ENCODE measurements at regions not wholly inside any gene's neighbourhood (a gene's known extent, or its start where the extent isn't known, plus 50 kb on each side); places are given as distances from the start of the nearest gene placed in this dataset.
"Not testable (repeated sequence)": the region's sequence is repeated elsewhere in the genome, so short reads cannot be mapped to it uniquely, and the experiment has no call there.

GRCh38 chr2:204407204-204408014, 137.9 kb upstream of the PARD3B start:
- peaks cover 0 to 5% (median 0%) of the 10 kb centered on the region in 5 donors for H3K36me3 Mint-ChIP-seq
- H3K4me3 Mint-ChIP-seq: no peak overlapping the region
- CTCF ChIA-PET: no interaction called here

GRCh38 chr2:204412782-204413181, 132.5 kb upstream of the PARD3B start:
- H3K9me3 ChIP-seq (ENCODE audit: control insufficient read depth in 2 of 3, low read length in 3 of 3); DNase-seq; H3K36me3 ChIP-seq (ENCODE audit: control insufficient read depth in 2 of 3, insufficient read depth in 3 of 3, low read length in 3 of 3); POLR2A ChIA-PET; H3K27me3 ChIP-seq (ENCODE audit: control insufficient read depth in 2 of 2, insufficient read depth in 2 of 2, low read length in 2 of 2); H3K4me1 Mint-ChIP-seq; H3K27ac Mint-ChIP-seq; intact Hi-C loops (cut with micrococcal nuclease); H3K4me1 ChIP-seq (ENCODE audit: control insufficient read depth in 2 of 2, insufficient read depth in 2 of 2, low read length in 2 of 2); H3K27ac ChIP-seq (ENCODE audit: low read depth, low read length); H3K4me3 ChIP-seq (ENCODE audit: low read length); ATAC-seq; CTCF ChIA-PET; H3K4me3 Mint-ChIP-seq: not testable (repeated sequence)
- Mint-ChIP-seq H3K27me3 (peaks cover 0 to 27% (median 6%) of the 10 kb centered on the region in 5 donors), H3K9me3 (peaks cover 7 to 36% (median 16%) of the 10 kb centered on the region in 11 donors), H3K36me3 (peaks cover 0 to 11% (median 0%) of the 10 kb centered on the region in 5 donors)

More at GRCh38 chr2:204407204-204408014, 137.9 kb upstream of the PARD3B start:
- Histone ChIP-seq H3K27me3 (ENCODE audit: control insufficient read depth in 2 of 2, insufficient read depth in 2 of 2, low read length in 2 of 2) (no peaks in the 10 kb centered on the region), H3K36me3 (ENCODE audit: control insufficient read depth in 2 of 3, insufficient read depth in 3 of 3, low read length in 3 of 3) (no peaks in the 10 kb centered on the region), H3K4me3 (ENCODE audit: low read length) (no peak overlapping the region), H3K27ac (ENCODE audit: low read depth, low read length) (no peak overlapping the region), H3K9me3 (ENCODE audit: control insufficient read depth in 2 of 3, low read length in 3 of 3) (no peaks in the 10 kb centered on the region), H3K4me1 (ENCODE audit: control insufficient read depth in 2 of 2, insufficient read depth in 2 of 2, low read length in 2 of 2) (no peaks in the 10 kb centered on the region)
- no peak for ATAC-seq
- Mint-ChIP-seq H3K27me3 (peaks cover 5 to 36% (median 7%) of the 10 kb centered on the region in 5 donors), H3K27ac (no peak overlapping the region), H3K9me3 (peaks cover 4 to 14% (median 6%) of the 10 kb centered on the region in 11 donors), H3K4me1 (no peaks in the 10 kb centered on the region)
- POLR2A ChIA-PET: no interaction called here
- no peak for DNase-seq
- intact Hi-C loops (cut with micrococcal nuclease): no loop called here

GRCh38 chr2:204415406-204416181, 129.7 kb upstream of the PARD3B start:
- Mint-ChIP-seq H3K27me3 (peaks cover 2 to 39% (median 28%) of the 10 kb centered on the region in 5 donors), H3K36me3 (peaks cover 0 to 11% (median 0%) of the 10 kb centered on the region in 5 donors), H3K9me3 (peaks cover 7 to 36% (median 16%) of the 10 kb centered on the region in 11 donors), H3K27ac (no peak overlapping the region), H3K4me1 (no peaks in the 10 kb centered on the region), H3K4me3 (no peak overlapping the region)
- Histone ChIP-seq H3K27me3 (ENCODE audit: control insufficient read depth in 2 of 2, insufficient read depth in 2 of 2, low read length in 2 of 2) (no peaks in the 10 kb centered on the region), H3K27ac (ENCODE audit: low read depth, low read length) (no peak overlapping the region), H3K4me1 (ENCODE audit: control insufficient read depth in 2 of 2, insufficient read depth in 2 of 2, low read length in 2 of 2) (no peaks in the 10 kb centered on the region), H3K9me3 (ENCODE audit: control insufficient read depth in 2 of 3, low read length in 3 of 3) (peaks cover 0 to 9% (median 0%) of the 10 kb centered on the region in 3 experiments), H3K4me3 (ENCODE audit: low read length) (no peak overlapping the region), H3K36me3 (ENCODE audit: control insufficient read depth in 2 of 3, insufficient read depth in 3 of 3, low read length in 3 of 3) (no peaks in the 10 kb centered on the region)
- ChIA-PET POLR2A (no interaction called here), CTCF (interaction anchor here (0.6 kb wide), 1 partner anchor 1280 kb away, joined by 3 read pairs; no protein-coding TSS in a partner anchor)
- intact Hi-C loops (cut with micrococcal nuclease): no loop called here
- ATAC-seq (no peak), DNase-seq (no peak)

GRCh38 chr2:204416236-204416635, 129.0 kb upstream of the PARD3B start:
- Mint-ChIP-seq H3K4me3 (no peak overlapping the region), H3K36me3 (peaks cover 0 to 11% (median 0%) of the 10 kb centered on the region in 5 donors), H3K4me1 (no peaks in the 10 kb centered on the region), H3K27me3 (peaks cover 2 to 36% (median 29%) of the 10 kb centered on the region in 5 donors), H3K9me3 (peaks cover 7 to 31% (median 19%) of the 10 kb centered on the region in 11 donors), H3K27ac (no peak overlapping the region)
- POLR2A ChIA-PET: no interaction called here
- H3K4me1 ChIP-seq (ENCODE audit: control insufficient read depth in 2 of 2, insufficient read depth in 2 of 2, low read length in 2 of 2): no peaks in the 10 kb centered on the region
- no peak overlapping the region for H3K27ac ChIP-seq (ENCODE audit: low read depth, low read length)
- H3K9me3 ChIP-seq (ENCODE audit: control insufficient read depth in 2 of 3, low read length in 3 of 3): peaks cover 0 to 9% (median 0%) of the 10 kb centered on the region in 3 experiments
- H3K27me3 ChIP-seq (ENCODE audit: control insufficient read depth in 2 of 2, insufficient read depth in 2 of 2, low read length in 2 of 2): no peaks in the 10 kb centered on the region
- DNase-seq (no peak), ATAC-seq (no peak)
- no peaks in the 10 kb centered on the region for H3K36me3 ChIP-seq (ENCODE audit: control insufficient read depth in 2 of 3, insufficient read depth in 3 of 3, low read length in 3 of 3)
- H3K4me3 ChIP-seq (ENCODE audit: low read length): no peak overlapping the region
- CTCF ChIA-PET: no interaction called here
- intact Hi-C loops (cut with micrococcal nuclease): no loop called here

GRCh38 chr2:204425821-204426220, 119.5 kb upstream of the PARD3B start:
- H3K4me3 ChIP-seq (ENCODE audit: low read length): no peak overlapping the region
- CTCF ChIA-PET: no interaction called here
- Mint-ChIP-seq H3K4me3 (no peak overlapping the region), H3K4me1 (no peaks in the 10 kb centered on the region), H3K9me3 (peaks cover 0 to 27% (median 8%) of the 10 kb centered on the region in 11 donors), H3K27ac (no peak overlapping the region), H3K27me3 (peaks cover 0 to 27% (median 17%) of the 10 kb centered on the region in 5 donors), H3K36me3 (no peaks in the 10 kb centered on the region)
- H3K27ac ChIP-seq (ENCODE audit: low read depth, low read length): no peak overlapping the region
- H3K27me3 ChIP-seq (ENCODE audit: control insufficient read depth in 2 of 2, insufficient read depth in 2 of 2, low read length in 2 of 2): no peaks in the 10 kb centered on the region
- no peak for ATAC-seq
- no peaks in the 10 kb centered on the region for H3K36me3 ChIP-seq (ENCODE audit: control insufficient read depth in 2 of 3, insufficient read depth in 3 of 3, low read length in 3 of 3)
- POLR2A ChIA-PET: interaction anchor here (0.6 kb wide), 1 partner anchor 130 kb away, joined by 3 read pairs; no protein-coding TSS in a partner anchor
- H3K4me1 ChIP-seq (ENCODE audit: control insufficient read depth in 2 of 2, insufficient read depth in 2 of 2, low read length in 2 of 2): no peaks in the 10 kb centered on the region
- peaks cover 0 to 4% (median 0%) of the 10 kb centered on the region in 3 experiments for H3K9me3 ChIP-seq (ENCODE audit: control insufficient read depth in 2 of 3, low read length in 3 of 3)
- intact Hi-C loops (cut with micrococcal nuclease): no loop called here
- DNase-seq: no peak

- intact Hi-C loops (cut with micrococcal nuclease): no loop called here
- H3K27me3 Mint-ChIP-seq: peaks cover 0 to 32% (median 17%) of the 10 kb centered on the region in 5 donors
- no peak overlapping the region for H3K27ac ChIP-seq (ENCODE audit: low read depth, low read length)
- no peaks in the 10 kb centered on the region for H3K36me3 ChIP-seq (ENCODE audit: control insufficient read depth in 2 of 3, insufficient read depth in 3 of 3, low read length in 3 of 3)
- POLR2A ChIA-PET: no interaction called here
- peaks cover 3 to 29% (median 12%) of the 10 kb centered on the region in 11 donors for H3K9me3 Mint-ChIP-seq
- H3K4me3 ChIP-seq (ENCODE audit: low read length): no peak overlapping the region
- DNase-seq (no peak), ATAC-seq (no peak)
- peaks cover 0 to 9% (median 0%) of the 10 kb centered on the region in 5 donors for H3K36me3 Mint-ChIP-seq
- H3K9me3 ChIP-seq (ENCODE audit: control insufficient read depth in 2 of 3, low read length in 3 of 3): peaks cover 0 to 6% (median 0%) of the 10 kb centered on the region in 3 experiments
- H3K4me1 ChIP-seq (ENCODE audit: control insufficient read depth in 2 of 2, insufficient read depth in 2 of 2, low read length in 2 of 2): no peaks in the 10 kb centered on the region
- CTCF ChIA-PET: no interaction called here
- H3K27me3 ChIP-seq (ENCODE audit: control insufficient read depth in 2 of 2, insufficient read depth in 2 of 2, low read length in 2 of 2): no peaks in the 10 kb centered on the region
- no peaks in the 10 kb centered on the region for H3K4me1 Mint-ChIP-seq
- H3K4me3 Mint-ChIP-seq: no peak overlapping the region
- H3K27ac Mint-ChIP-seq: no peak overlapping the region
Observed at GRCh38 chr2:204428675-204429074, 116.6 kb upstream of the PARD3B start.
